ENCODE measurements at regions not wholly inside any gene's neighbourhood (a gene's known extent, or its start where the extent isn't known, plus 50 kb on each side); places are given as distances from the start of the nearest gene placed in this dataset.

DNA sequence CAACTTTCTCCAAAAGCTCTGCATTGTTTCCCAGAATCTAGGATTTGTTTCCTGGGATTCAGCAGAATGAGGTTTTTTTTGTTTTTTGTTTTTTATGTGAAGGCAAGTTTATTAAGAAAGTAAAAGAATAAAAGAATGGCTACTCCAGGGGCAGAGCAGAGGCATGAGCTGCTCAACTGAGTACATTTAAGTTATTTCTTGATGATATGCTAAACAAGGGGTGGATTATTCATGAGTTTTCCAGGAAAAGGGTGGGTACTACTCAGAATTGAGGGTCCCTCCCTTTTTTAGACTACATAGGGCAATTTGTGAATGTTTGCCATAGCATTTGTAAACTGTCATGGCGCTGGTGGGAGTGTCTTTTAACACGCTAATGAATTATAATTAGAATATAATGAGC lies 292.5 kb upstream of the SGK1 start:
- Histone ChIP-seq H3K36me3 (ENCODE audit: low read depth) (no peaks in the 10 kb centered on the region), H3K4me1 (ENCODE audit: low read depth) (no peaks in the 10 kb centered on the region), H3K4me3 (no peak overlapping the region), H3K9me3 (no peaks in the 10 kb centered on the region)
- DNase-seq = no peak
- ATAC-seq = no peak
- intact Hi-C loops (cut with DNase I, micrococcal nuclease) = no loop called here
- TF ChIP-seq, protein P1, sequence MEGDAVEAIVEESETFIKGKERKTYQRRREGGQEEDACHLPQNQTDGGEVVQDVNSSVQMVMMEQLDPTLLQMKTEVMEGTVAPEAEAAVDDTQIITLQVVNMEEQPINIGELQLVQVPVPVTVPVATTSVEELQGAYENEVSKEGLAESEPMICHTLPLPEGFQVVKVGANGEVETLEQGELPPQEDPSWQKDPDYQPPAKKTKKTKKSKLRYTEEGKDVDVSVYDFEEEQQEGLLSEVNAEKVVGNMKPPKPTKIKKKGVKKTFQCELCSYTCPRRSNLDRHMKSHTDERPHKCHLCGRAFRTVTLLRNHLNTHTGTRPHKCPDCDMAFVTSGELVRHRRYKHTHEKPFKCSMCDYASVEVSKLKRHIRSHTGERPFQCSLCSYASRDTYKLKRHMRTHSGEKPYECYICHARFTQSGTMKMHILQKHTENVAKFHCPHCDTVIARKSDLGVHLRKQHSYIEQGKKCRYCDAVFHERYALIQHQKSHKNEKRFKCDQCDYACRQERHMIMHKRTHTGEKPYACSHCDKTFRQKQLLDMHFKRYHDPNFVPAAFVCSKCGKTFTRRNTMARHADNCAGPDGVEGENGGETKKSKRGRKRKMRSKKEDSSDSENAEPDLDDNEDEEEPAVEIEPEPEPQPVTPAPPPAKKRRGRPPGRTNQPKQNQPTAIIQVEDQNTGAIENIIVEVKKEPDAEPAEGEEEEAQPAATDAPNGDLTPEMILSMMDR (IDR thresholded peaks at IDR 0.05) = no peak

- no peaks in the 10 kb centered on the region for H3K9me3 ChIP-seq
- no peak overlapping the region for H3K4me3 ChIP-seq
- H3K4me1 ChIP-seq (ENCODE audit: low read depth) = no peaks in the 10 kb centered on the region
- TF ChIP-seq, protein P1 (IDR thresholded peaks at IDR 0.05) = no peak
- no peaks in the 10 kb centered on the region for H3K36me3 ChIP-seq (ENCODE audit: low read depth)
- ATAC-seq = no peak
- intact Hi-C loops (cut with DNase I, micrococcal nuclease) = no loop called here
- no peak for DNase-seq
Measured at GRCh38 chr6:134609716-134610261, 291.9 kb upstream of the SGK1 start.

- intact Hi-C loops (cut with DNase I, micrococcal nuclease) = no loop called here
- H3K36me3 ChIP-seq (ENCODE audit: low read depth) = no peaks in the 10 kb centered on the region
- DNase-seq (no peak), ATAC-seq (no peak)
- H3K4me1 ChIP-seq (ENCODE audit: low read depth) = no peaks in the 10 kb centered on the region
- TF ChIP-seq, protein P1 (IDR thresholded peaks at IDR 0.05) = no peak
- H3K9me3 ChIP-seq = no peaks in the 10 kb centered on the region
- H3K4me3 ChIP-seq = no peak overlapping the region
Measured at GRCh38 chr6:134607411-134607810, 289.5 kb upstream of the SGK1 start.

GRCh38 chr6:134605034-134605433 lies 287.1 kb upstream of the SGK1 start:
- Histone ChIP-seq H3K4me1 (ENCODE audit: low read depth) (no peaks in the 10 kb centered on the region), H3K4me3 (no peak overlapping the region), H3K9me3 (peaks cover 8% of the 10 kb centered on the region), H3K36me3 (ENCODE audit: low read depth) (no peaks in the 10 kb centered on the region)
- ATAC-seq = no peak
- no peak for DNase-seq
- TF ChIP-seq, protein P1 (IDR thresholded peaks at IDR 0.05) = no peak
- intact Hi-C loops (cut with DNase I, micrococcal nuclease) = no loop called here

DNA sequence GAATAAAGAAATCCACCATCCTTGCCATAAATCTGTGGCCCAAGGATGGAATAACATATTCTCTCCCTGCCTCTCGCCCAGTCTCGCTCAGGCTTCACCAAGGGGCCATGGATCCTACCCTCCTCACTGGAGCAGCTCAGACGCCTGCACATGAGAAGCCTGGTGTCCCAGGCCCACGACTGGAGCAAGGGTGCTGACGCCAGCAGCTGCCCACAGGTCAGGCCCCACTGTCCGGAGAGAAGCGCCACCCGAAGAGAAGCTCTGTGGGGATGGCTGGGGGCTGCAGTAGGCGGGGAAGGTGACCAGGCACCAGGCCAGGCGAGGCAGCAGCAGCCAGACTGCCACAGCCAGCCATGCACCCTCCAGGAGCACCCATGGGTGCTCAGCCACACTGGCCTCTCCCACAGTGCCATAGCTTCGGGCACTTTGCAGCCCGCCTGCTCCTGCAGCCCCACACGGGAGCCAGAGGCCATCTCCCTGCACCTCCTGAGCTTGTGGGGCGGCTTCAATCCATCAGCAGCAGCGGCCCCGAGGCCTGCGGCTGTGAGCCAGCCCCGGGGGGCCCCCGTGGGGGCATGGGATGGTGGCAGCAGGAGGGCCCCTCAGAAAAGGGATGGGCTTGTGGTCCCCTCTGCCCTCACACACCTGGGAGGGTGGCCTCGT lies 286.2 kb upstream of the SGK1 start:
- intact Hi-C loops (cut with DNase I, micrococcal nuclease) = no loop called here
- Histone ChIP-seq H3K4me1 (ENCODE audit: low read depth) (no peaks in the 10 kb centered on the region), H3K36me3 (ENCODE audit: low read depth) (no peaks in the 10 kb centered on the region), H3K4me3 (no peak overlapping the region), H3K9me3 (peaks cover 8% of the 10 kb centered on the region)
- TF ChIP-seq, protein P1 (IDR thresholded peaks at IDR 0.05) = no peak
- ATAC-seq (no peak), DNase-seq (no peak)

Data from mucosa of descending colon (tissue), 3 donors.